AG04450 (cell line): ENCODE measurements at regions not wholly inside any gene's neighbourhood (a gene's known extent, or its start where the extent isn't known, plus 50 kb on each side); places are given as distances from the start of the nearest gene placed in this dataset.

Experiments
- CTCF ChIA-PET: fragments of 300-600, 350-600 bp; formaldehyde crosslinking; extraction: SDS; loops from one replicate; lab custom pipeline; 2022; ENCODE audit warnings: antibody characterized with exemption, inconsistent platforms; lab: Charles Lee
- POLR2A ChIA-PET: fragments of 350-600 bp; formaldehyde crosslinking; extraction: SDS; loops from one replicate; lab custom pipeline; 2021; ENCODE audit warnings: antibody characterized with exemption, inconsistent platforms; lab: Yijun Ruan, JAX
- DNase-seq: peaks from one replicate; pipeline ENCODE4 v3.0.0-alpha.2; 2011; ENCODE audit warnings: low read depth, low spot score
- H3K27ac ChIP-seq: one replicate; pipeline ENCODE4 v1.5.1; 2012; ENCODE audit warnings: low read depth, low read length, control low read depth
- H3K27me3 ChIP-seq: one replicate; pipeline ENCODE4 v1.6.0; 2012; ENCODE audit warnings: low read length; ENCODE audit not compliant: control insufficient read depth, insufficient read depth
- H3K4me3 ChIP-seq: 2 replicates; pipeline ENCODE4 v1.5.1; 2011; ENCODE audit warnings: mild to moderate bottlenecking, low read depth, low read length, control low read depth
- H3K9me3 ChIP-seq: 2 replicates; pipeline ENCODE4 v1.5.1; 2012; ENCODE audit warnings: low read length; ENCODE audit not compliant: control insufficient read depth, insufficient read depth
- TF ChIP-seq, protein P1 (sequence below): IDR thresholded peaks from 2 replicates; pipeline ENCODE4 v1.5.1; 2011; ENCODE audit warnings: low read depth, low read length, control low read depth, inconsistent platforms

DNA sequence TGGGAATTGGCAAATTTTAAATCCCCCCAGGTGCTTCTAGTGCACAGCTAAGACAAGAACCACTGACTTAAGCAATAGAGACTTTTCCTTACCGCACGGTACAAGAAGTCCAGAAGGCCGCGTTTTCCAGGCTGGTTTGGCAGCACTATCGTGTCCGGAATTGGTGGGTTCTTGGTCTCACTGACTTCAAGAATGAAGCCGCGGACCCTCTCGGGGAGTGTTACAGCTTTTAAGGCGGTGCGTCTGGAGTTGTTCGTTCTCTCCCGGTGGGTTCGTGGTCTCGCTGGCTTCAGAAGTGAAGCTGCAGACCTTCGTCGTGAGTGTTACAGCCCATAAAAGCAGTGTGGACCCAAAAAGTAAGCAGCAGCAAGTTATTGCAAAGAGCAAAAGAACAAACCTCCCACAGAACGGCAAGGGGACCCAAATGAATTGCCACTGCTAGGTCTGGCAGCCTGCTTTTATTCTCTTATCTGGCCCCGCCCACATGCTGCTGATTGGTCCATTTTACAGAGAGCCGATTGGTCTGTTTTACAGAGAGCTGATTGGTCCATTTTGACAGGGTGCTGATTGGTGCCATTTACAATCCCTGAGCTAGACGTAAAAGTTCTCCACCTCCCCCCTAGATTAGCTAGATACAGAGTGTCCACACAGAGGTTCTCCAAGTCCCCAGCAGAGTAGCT, 264.5 kb downstream of the PREX1 start:
- Histone ChIP-seq H3K4me3 (no peak overlapping the region), H3K27ac (no peak overlapping the region), H3K9me3 (peaks cover 5% of the 10 kb centered on the region; the same call in 1 of the 2 replicates), H3K27me3 (no peaks in the 10 kb centered on the region)
- CTCF ChIA-PET, result no interaction called here
- POLR2A ChIA-PET, result no interaction called here
- no peak for DNase-seq
- TF ChIP-seq, protein P1, sequence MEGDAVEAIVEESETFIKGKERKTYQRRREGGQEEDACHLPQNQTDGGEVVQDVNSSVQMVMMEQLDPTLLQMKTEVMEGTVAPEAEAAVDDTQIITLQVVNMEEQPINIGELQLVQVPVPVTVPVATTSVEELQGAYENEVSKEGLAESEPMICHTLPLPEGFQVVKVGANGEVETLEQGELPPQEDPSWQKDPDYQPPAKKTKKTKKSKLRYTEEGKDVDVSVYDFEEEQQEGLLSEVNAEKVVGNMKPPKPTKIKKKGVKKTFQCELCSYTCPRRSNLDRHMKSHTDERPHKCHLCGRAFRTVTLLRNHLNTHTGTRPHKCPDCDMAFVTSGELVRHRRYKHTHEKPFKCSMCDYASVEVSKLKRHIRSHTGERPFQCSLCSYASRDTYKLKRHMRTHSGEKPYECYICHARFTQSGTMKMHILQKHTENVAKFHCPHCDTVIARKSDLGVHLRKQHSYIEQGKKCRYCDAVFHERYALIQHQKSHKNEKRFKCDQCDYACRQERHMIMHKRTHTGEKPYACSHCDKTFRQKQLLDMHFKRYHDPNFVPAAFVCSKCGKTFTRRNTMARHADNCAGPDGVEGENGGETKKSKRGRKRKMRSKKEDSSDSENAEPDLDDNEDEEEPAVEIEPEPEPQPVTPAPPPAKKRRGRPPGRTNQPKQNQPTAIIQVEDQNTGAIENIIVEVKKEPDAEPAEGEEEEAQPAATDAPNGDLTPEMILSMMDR, result no peak

- ChIA-PET POLR2A (no interaction called here), CTCF (no interaction called here)
- Histone ChIP-seq H3K9me3 (peaks cover 5% of the 10 kb centered on the region; the same call in 1 of the 2 replicates), H3K27ac (no peak overlapping the region), H3K4me3 (no peak overlapping the region), H3K27me3 (no peaks in the 10 kb centered on the region)
- DNase-seq, result no peak
- TF ChIP-seq, protein P1, result no peak
These were observed 265.1 kb downstream of the PREX1 start for GRCh38 chr20:48562586-48563116.

GRCh38 chr20:48558906-48559305, 268.9 kb downstream of the PREX1 start:
- H3K9me3 ChIP-seq, result peaks cover under 1% of the 10 kb centered on the region; the same call in 1 of the 2 replicates
- no peak overlapping the region for H3K4me3 ChIP-seq
- no peak for DNase-seq
- H3K27ac ChIP-seq, result no peak overlapping the region
- POLR2A ChIA-PET, result interaction anchor here (0.6 kb wide), 1 partner anchor 546 kb away, joined by 4 read pairs; no protein-coding TSS in a partner anchor
- H3K27me3 ChIP-seq, result no peaks in the 10 kb centered on the region
- CTCF ChIA-PET, result no interaction called here
- TF ChIP-seq, protein P1, result no peak

- DNase-seq, result no peak
- POLR2A ChIA-PET, result no interaction called here
- no peak overlapping the region for H3K27ac ChIP-seq
- no peak overlapping the region for H3K4me3 ChIP-seq
- H3K9me3 ChIP-seq, result no peaks in the 10 kb centered on the region
- TF ChIP-seq, protein P1, result no peak
- CTCF ChIA-PET, result no interaction called here
- H3K27me3 ChIP-seq, result peaks cover 2% of the 10 kb centered on the region
These were observed 270.4 kb downstream of the PREX1 start for GRCh38 chr20:48557380-48557779.

GRCh38 chr20:48556956-48557355, 270.8 kb downstream of the PREX1 start:
- Histone ChIP-seq H3K27me3 (peaks cover 2% of the 10 kb centered on the region), H3K9me3 (no peaks in the 10 kb centered on the region), H3K27ac (no peak overlapping the region), H3K4me3 (no peak overlapping the region)
- ChIA-PET POLR2A (no interaction called here), CTCF (no interaction called here)
- DNase-seq, result no peak
- TF ChIP-seq, protein P1, result no peak
